ENCODE measurements at regions not wholly inside any gene's neighbourhood (a gene's known extent, or its start where the extent isn't known, plus 50 kb on each side); places are given as distances from the start of the nearest gene placed in this dataset.
"Not testable (repeated sequence)": the region's sequence is repeated elsewhere in the genome, so short reads cannot be mapped to it uniquely, and the experiment has no call there.

DNA sequence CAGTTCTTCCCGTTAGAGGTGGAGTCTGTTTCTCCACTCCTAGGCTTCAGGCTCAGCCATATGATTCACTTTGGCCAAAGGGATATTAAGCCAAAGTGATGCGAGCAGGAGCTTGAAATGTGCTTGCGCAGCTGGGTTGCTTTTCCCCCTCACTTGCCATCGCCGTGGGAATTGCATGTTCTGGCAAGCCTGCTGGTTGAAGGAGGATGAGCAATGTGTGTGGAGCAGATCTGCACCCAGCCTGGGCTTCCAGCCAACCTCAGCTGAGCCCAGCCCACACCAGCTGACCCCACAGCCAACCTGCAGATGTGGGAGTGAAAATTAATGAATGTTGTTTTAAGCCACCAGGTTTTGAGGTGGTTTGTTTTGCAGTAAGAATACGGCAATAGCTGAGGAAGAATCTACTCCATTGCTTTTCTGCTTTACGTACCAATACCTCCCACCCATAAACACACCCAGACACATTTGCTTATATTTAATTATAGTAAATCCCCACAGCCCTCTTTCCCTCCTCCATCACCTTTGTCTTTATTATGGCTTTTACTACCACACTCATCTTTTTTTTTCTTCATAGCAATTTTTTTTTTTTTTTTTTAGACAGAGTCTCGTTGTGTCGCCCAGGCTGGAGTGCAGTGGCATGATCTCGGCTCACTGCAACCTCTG lies 132.8 kb upstream of the FUNDC1 start:
- DNase-seq (ENCODE audit: low spot score) = peak; percentile 23

DNA sequence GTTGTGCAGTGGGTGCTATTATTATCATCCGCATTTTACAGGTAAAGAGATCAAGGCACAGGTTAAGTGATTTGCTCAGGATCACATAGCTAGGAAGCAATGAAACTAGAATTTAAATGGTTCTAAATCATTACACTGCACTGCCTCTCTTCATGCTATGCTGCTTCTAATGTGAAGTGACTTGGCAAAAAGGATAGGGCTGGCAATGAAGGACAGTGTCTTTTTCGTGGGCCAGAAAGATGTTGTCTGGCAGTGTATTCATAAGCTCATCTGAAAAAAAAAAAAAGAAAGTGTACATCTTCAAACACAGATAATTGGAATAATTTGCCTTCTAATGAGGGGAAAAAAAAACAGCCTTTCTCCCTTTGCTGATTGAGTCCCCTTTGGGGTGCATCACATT lies 132.2 kb upstream of the FUNDC1 start:
- no peak for DNase-seq (ENCODE audit: low spot score)

DNA sequence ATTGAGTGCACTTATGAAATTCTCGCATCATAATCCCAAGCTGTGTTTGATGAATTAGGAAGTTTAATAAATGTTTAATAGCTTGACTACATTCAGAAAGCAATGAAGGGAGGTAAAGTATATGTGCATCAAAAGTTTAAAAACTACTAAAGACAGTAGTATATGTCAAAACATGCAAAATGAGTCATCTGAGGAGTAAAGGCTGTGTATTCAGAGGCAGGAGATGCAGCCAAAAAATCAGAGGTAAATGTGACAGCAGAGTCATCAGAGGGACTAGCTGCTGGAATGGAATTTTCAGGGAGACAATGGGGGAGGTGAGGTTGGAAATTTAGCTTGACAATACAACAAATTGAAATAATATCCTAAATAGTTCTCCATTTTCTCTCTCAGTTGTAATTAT lies 127.0 kb upstream of the FUNDC1 start:
- no peak for DNase-seq (ENCODE audit: low spot score)

DNA sequence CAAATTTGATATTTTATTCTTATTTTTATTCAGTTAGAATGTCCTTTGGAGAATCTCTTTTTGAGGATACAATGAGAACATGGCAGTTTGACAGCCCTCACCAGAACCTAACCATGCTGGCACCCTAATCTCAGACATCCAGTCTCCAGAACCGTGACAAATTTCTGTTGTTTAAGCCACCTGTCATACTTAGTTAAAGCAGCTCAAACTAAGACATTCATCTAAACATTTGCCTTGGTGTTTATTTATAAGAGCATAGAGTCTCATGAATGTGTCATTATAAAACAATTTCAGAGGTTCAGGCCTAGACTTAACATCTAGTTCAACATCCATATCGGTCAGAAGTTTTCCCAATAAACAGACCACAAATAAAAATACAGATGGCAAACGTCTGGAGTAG lies 125.1 kb upstream of the FUNDC1 start:
- DNase-seq (ENCODE audit: low spot score) = no peak

DNA sequence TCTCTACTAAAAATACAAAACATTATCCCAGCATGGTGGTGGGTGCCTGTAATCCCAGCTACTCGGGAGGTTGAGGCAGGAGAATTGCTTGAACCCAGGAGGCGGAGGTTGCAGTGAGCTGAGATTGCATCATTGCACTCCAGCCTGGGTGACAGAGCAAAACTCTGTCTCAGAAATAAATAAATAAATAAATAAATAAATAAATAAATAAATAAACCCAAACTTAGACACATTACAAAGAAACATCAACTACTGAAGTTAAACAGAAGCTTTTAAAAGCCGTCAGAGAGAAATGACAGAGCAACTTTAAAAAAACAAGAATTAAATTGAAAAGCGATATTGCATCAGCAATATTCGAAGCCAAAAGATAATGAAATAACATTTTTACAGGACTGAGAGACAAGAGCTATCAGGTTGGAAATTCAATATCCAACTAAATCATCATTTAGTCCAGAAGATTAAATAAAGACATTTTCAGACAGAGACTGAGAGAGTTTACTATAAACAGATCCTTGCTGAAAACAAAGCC lies 115.1 kb upstream of the FUNDC1 start:
- DNase-seq (ENCODE audit: low spot score) = not testable (repeated sequence)

DNA sequence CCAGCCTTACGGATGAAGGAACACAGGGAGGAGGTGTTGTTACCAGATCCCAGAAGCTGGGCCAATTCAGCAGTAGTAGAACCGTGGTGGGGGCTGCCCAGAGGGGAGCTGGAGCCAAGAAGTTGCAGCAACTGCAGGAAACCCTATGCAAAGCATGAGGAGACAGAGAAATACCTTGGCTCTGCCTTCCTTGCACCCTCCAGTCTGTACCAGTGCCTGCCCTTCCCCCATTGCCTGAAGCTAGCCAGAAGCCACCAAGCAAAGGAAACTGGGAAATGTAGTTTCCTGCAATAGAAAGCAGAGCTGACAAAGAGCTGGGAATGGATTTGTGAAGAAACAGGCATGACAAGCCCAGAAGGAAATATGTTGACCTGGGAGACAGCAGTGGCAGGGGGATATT lies 108.7 kb upstream of the FUNDC1 start:
- peak; percentile 19 for DNase-seq (ENCODE audit: low spot score)

DNA sequence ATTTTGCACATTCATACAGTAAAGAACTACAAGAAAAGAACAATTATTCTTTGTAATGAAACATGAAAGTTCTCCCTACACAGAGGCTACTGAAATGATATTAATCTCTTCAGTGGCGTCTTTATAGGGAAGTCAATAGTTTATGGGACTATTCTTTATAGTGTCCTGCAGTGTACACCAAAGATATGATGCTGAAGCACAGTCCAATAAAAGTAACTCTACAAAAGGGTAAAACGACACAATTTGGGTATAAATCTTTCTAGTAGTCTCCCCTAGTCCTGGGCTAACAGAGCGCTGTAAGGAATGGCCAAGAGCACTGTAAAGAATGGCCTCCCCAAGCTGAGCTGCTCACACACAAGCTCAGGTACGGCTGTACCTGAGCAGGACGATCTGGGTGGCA lies 101.1 kb upstream of the FUNDC1 start:
- DNase-seq (ENCODE audit: low spot score) = no peak

DNA sequence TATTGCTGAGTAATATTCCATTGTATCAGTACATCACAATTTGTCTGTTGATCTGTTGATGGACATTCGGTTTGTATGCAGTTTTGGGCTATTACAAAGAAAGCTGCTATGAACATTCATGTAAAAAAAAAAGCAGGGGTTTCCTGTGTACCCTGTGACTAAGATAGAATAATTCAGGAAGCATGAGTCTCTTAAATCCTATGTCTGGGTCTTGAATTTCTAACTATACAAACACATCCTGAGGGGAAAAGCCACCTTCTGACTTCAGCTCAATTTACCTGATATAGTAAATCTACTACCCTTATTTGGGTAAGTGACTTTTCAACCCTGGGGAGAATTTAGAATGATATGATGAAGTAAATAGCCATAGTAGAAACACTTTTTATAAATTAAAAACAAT lies 94.6 kb upstream of the FUNDC1 start:
- no peak for DNase-seq (ENCODE audit: low spot score)

DNA sequence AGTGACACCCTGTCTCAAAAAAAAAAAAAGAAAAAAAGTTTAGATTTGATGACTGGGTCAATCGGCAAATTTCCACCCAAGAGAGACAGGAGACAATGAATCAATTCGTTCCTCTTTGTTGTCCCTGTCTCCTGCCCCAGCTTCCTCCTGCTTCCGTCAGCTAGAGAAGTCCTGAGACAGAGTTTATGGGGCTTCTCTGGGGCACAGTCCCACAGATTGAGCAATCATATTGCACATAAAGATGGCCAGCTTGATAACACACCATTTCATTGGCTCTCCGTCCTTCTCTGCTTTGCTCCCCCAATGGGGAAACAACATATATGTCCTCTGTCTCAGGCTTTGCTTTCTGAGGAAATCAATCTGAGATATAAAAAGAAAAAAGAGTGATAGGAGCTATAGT lies 78.4 kb upstream of the FUNDC1 start:
- no peak for DNase-seq (ENCODE audit: low spot score)

DNA sequence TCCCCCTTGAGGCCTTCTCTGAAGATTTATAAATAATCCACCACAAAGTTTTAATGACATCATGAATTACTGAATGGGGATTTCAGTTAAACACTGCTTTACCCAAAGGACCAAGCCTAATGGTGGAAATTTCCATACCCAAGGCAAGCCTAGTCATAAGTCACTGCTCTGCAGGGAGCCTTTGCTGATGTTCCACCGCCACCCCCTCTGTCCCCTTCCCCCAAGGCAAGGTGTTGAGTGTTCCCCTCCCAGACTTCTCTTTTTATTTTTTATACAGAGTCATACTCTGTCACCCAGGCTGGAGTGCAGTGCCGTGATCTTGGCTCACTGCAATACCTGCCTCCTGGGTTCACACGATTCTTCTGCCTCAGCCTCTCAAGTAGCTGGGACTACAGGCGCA lies 76.4 kb upstream of the FUNDC1 start:
- no peak for DNase-seq (ENCODE audit: low spot score)

DNA sequence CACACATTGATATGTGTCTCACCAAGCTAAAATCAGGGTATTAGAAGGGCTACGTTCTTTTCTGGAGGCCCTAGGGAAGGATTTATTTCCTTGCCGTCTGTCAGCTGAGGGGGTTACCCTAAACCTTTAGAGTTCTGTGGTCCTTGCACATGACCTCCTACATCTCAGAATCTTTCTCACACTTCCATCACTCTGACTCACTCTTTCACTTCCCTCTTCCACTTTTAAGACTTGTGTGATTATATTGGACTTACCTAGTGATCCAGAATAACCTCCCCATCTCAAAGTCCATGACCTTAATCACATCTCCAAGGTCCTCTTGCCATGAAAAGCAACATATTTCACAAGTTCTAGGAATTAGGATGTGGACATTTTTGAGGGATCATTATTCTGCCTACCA lies 53.6 kb upstream of the FUNDC1 start:
- DNase-seq (ENCODE audit: low spot score) = no peak

All from mucosa of gallbladder (tissue), 1 donor.